Neural cell (in vitro differentiated cells): ENCODE measurements at regions not wholly inside any gene's neighbourhood (a gene's known extent, or its start where the extent isn't known, plus 50 kb on each side); places are given as distances from the start of the nearest gene placed in this dataset.
"Not testable (repeated sequence)": the region's sequence is repeated elsewhere in the genome, so short reads cannot be mapped to it uniquely, and the experiment has no call there.

Experiments used
- CTCF ChIP-seq: fragments of 450-650 bp; IDR thresholded peaks from 2 replicates; pipeline ENCODE4 v1.5.1; 2014; ENCODE audit warnings: antibody characterized with exemption, mild to moderate bottlenecking, moderate library complexity; ENCODE audit not compliant: poor library complexity, severe bottlenecking
- EP300 ChIP-seq: fragments of 450-650 bp; conservative IDR thresholded peaks from 2 replicates; pipeline ENCODE4 v1.6.1; 2014; ENCODE audit warnings: antibody characterized with exemption, mild to moderate bottlenecking, moderate library complexity; ENCODE audit not compliant: poor library complexity, severe bottlenecking
- EZH2 ChIP-seq: fragments of 200-600, 300-800 bp; shearing (Covaris generic), sonication (generic); IDR thresholded peaks from 2 replicates; pipeline ENCODE4 v1.6.1; 2014; ENCODE audit warnings: antibody characterized with exemption, low read length, borderline replicate concordance, mild to moderate bottlenecking; ENCODE audit not compliant: insufficient read depth, poor library complexity, severe bottlenecking
- MXI1 ChIP-seq: fragments of 450-650 bp; conservative IDR thresholded peaks from 2 replicates; pipeline ENCODE4 v1.6.1; 2014; ENCODE audit warnings: antibody characterized with exemption, mild to moderate bottlenecking; ENCODE audit not compliant: poor library complexity, severe bottlenecking
- POLR2AphosphoS5 ChIP-seq: IDR thresholded peaks from 2 replicates; pipeline ENCODE4 v1.6.1; 2012
- RAD21 ChIP-seq: fragments of 450-650 bp; conservative IDR thresholded peaks from 2 replicates; pipeline ENCODE4 v1.6.1; 2014; ENCODE audit warnings: antibody characterized with exemption, mild to moderate bottlenecking, moderate library complexity
- REST ChIP-seq: IDR thresholded peaks from 2 replicates; pipeline ENCODE4 v1.6.1; 2012; ENCODE audit warnings: borderline replicate concordance
- SMC3 ChIP-seq: fragments of 450-650 bp; conservative IDR thresholded peaks from 2 replicates; pipeline ENCODE4 v1.6.1; 2014; ENCODE audit warnings: antibody characterized with exemption, mild to moderate bottlenecking, moderate library complexity; ENCODE audit not compliant: poor library complexity
- TAF1 ChIP-seq: IDR thresholded peaks from 2 replicates; pipeline ENCODE4 v1.6.1; 2012; ENCODE audit warnings: low read depth

- not testable (repeated sequence) for TF ChIP-seq CTCF, EZH2, POLR2AphosphoS5, TAF1, EP300, RAD21, REST, MXI1, SMC3
These were observed 187.7 kb upstream of the ARHGEF26 start for GRCh38 chr3:153933481-153933880.
